Activated CD4-positive, alpha-beta T cell treated with anti-CD3 and anti-CD28 coated beads, Interleukin-2, amount 50 U/mL, for 48 hours (primary cell): ENCODE measurements at regions not wholly inside any gene's neighbourhood (a gene's known extent, or its start where the extent isn't known, plus 50 kb on each side); places are given as distances from the start of the nearest gene placed in this dataset.
A peak's percentile ranks its signal among the peaks of the same experiment; 100 is the strongest.

ENCODE experiments used
- DNase-seq, 2 experiments: peaks; one replicate each; pipeline ENCODE4 v3.0.0-alpha.2; 2020

- DNase-seq, result no peak
These were observed 58.3 kb downstream of the CXCL12 start for GRCh38 chr10:44326474-44327030.

DNA sequence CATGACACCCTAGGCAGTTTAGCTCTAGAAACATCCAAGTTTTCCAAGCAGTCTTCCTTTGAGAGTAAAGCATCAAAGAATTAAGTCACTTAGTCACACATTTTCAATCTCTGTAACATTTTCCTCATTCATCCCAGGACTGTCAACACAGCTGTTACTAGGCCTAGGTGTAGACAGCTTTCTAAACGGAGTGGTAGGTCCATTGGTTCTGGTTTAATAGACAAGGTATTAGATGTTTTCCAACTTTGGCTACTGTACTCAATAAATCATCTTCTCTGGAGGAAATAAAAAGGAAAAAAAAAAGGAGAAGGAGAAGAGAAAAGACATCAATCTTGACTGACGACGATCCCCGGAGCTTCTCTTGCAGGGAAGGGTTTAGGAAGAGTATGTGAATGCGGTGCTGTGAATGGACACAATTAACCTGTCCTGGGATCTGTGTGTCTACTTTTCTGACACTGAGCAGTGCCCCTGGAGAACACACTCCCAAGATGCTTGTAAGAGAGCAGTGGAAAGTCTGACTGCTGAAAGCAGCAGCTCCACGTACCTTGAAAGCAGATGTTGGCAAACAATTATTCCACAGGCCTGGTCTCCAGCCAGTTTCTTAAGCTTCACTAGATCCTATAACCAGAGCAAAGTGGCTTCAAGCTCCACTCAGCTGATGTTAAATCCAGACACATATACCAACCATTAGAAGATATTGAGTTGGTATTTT lies 59.1 kb downstream of the CXCL12 start:
- no peak for DNase-seq

- DNase-seq, result no peak
These were observed 59.7 kb downstream of the CXCL12 start for GRCh38 chr10:44325157-44325556.

- no peak for DNase-seq
These were observed 61.1 kb downstream of the CXCL12 start for GRCh38 chr10:44323838-44324237.

DNA sequence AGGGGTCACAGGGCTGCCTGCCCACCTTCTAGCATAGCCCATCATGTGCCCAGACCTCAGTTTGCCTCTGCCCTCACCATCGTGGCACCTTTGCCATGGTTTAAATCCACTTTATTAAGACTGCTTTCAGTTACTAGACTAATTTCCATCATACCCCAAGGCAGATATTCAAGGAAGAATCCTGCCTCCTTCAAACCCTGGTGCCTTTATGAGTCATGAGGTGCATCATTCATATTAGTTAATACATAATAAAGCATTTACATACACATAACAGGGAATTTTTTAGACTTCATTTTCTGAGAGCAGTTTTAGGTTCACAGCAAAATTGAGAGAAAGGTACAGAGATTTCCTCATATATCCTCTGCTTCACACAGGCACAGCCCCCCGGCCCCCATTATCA lies 62.8 kb downstream of the CXCL12 start:
- no peak for DNase-seq

GRCh38 chr10:44320756-44321155 lies 64.1 kb downstream of the CXCL12 start:
- DNase-seq, result no peak

GRCh38 chr10:44317856-44318255 lies 67.0 kb downstream of the CXCL12 start:
- no peak for DNase-seq

DNA sequence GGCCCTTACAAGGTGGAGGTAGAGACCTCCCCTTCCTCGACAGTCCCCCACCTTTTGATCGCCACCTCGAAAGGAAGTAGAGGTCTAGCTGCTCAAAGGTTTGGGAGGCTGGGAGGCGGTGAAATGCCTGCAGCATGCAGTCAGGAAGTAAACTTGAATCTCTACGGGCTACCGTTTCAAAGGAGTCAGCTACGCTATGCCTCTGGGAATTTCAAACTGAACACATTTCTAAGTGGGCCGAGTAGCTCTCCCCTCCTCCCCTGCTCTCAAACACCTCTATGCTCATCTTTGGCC lies 68.0 kb downstream of the CXCL12 start:
- DNase-seq, result no peak

GRCh38 chr10:44316187-44316921 lies 68.5 kb downstream of the CXCL12 start:
- peak; percentile 14 to 30 for DNase-seq

DNA sequence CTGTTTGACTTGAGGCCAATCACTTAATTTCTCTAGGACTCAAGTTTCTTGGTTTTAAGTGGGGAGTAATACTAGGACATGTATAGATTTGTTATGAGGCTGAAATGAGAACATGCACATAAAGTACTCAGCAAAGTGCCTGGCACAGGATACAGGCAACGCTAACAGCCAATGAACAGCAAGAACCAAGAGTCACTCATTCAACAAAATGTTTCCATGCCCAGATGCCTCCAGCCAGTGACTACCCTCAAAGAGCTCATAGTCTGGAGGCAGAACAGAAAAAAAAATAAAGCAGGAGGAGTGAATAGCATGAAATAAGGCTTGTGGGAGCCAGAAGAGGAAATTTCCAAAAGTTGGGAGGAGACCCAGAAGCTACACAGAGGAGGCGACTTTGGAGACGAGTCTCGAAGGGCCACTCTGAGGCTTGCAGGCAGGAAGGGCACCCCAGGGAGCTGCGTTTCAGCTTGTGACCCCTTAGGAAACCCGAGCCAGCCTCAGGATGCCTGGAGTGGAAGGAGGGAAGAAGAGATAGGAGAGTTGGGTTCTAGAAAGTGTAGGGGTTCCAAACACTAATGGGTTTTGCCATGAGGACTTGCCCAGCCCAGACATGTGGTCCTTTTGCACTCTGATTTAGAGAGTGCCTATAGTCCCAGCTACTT lies 70.0 kb downstream of the CXCL12 start:
- no peak for DNase-seq

- no peak for DNase-seq
These were observed 71.1 kb downstream of the CXCL12 start for GRCh38 chr10:44313761-44314165.

- no peak for DNase-seq
These were observed 72.5 kb downstream of the CXCL12 start for GRCh38 chr10:44312401-44312800.

DNA sequence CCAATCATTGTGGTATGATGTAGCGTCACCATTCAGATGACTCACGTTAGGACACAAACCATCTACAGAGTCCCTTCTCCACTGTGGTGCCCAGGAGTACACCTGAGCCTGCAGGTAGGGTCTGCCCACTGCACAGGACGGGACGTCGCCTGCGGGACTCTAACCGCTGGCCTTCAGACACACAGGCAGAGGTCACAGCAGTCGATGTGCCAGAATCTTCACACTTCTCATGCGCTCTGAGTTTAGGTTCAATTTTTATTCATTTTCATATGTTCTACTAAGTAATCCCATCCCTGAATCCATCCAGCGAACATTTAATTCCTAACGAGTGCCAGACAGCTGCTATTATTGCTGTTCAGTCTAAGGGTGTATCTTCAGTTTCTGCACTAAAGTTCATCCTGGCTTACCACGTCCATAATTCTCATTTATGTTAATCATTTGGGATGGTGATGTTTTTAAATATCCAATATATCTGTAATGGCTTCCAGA lies 73.3 kb downstream of the CXCL12 start:
- DNase-seq, result no peak

GRCh38 chr10:44310762-44311562 lies 73.9 kb downstream of the CXCL12 start:
- DNase-seq, result peak; percentile 66 to 73

DNA sequence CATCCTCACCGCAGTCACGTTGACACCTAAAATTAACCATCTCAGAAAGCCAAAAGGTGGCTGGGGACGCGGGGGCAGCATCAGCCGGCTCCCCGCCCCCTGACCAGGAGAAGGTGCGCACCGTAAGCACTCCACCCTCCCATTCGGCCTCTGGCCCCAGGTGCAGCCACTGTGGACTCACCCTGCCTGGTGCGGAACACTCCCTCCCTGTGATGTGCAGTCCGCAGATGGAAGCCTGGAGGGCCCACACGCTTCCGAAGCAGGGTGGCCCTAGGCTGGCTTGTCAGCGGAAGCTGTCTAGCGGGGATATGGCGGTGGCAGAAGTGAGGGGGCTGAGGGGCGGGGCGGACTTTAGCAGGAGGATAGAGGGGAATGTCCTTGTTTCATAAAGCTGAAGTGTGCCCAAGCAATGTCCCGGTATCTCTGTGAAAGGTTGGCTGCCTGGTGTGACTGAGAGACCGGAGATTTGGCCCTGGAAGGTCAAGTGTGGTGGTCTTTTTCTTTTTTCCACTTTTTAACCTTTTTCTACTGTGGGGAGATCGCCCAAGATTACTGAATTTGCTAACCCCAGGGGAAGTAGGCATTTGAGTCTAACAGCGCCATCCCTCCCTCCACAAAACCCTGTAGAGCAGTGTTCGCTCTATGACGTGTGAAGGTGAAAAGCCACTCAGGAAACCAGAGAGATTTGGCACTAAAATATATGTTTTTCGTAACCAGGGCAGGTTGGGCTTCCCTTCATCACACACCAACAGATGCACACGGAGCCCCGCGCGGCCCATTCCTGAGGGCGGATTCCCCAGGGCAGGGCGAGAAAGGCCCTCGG lies 74.7 kb downstream of the CXCL12 start:
- DNase-seq, result no peak

- DNase-seq, result no peak
These were observed 75.5 kb downstream of the CXCL12 start for GRCh38 chr10:44309361-44309760.

DNA sequence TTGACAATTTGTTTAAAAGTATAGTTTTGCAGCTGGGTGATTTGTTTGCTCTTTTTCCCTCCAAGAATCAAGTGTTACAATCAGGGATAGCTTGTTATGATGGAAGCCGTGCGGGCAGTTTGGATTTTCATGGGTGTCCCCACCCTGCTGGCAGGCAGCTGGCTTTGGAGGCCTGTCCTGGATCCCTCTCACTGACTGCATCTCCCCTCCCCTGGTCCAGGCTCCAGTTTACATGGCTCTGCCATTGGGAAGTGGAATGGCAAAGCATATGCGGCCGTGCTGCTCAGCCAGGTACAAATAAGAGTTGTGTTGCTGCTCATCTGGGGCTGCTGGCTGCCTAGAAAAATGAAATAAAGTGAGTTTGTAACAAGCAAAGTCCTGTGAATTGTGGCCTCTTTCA lies 76.0 kb downstream of the CXCL12 start:
- DNase-seq, result no peak

DNA sequence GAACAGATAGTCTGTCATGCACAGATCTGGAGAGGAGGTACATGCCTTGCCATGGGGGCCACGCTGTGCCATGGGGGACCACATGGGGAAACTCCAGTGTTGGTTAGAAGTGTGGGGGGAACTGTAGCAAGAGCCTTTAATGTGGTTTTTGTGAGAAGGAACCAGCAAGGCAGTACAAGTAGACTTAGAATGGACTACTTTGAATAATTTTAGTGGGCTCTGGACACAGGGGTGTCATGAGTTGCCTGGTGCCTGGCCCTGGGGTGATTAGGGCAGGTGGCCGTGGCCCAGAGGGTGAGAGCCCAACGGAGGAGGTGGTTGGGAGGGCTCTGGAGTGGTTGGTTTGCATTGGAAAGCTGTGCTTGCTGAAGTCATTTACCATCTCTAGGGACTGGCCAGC lies 77.2 kb downstream of the CXCL12 start:
- no peak for DNase-seq

- DNase-seq, result no peak
These were observed 78.1 kb downstream of the CXCL12 start for GRCh38 chr10:44306762-44307161.

GRCh38 chr10:44306147-44306710 lies 78.7 kb downstream of the CXCL12 start:
- DNase-seq, result no peak

DNA sequence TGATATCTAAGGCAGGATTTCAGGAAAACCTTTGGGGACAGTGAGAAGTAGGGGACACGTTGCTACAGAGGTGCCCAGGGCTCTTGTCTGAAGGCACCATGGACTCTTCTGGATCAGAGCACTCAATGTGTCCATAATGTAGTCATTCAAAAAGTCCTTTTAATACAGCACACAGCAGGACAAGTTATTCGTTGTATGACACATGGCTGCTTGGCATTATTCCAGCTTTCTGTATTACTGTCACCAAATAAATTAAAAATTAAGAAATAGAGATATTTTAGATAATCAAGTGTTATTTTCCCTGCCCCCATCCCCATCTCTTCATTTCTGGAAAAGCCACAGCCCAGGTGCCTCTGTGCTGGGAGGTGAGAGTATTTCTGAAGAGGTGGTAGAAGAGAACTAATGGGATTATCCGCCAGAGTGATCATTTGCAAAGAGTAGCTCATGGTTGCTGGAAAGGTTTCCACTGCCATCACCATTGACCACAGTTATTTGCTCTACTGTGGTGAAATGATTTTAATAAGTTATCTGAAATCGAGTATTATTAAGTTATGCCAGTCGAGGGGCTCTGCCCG lies 83.0 kb downstream of the CXCL12 start:
- DNase-seq, result no peak
